Astrocyte of the spinal cord (primary cell): ENCODE measurements at regions not wholly inside any gene's neighbourhood (a gene's known extent, or its start where the extent isn't known, plus 50 kb on each side); places are given as distances from the start of the nearest gene placed in this dataset.

Experiments used
- DNase-seq: peaks from one replicate; pipeline ENCODE4 v3.0.0; 2011; ENCODE audit warnings: low read depth, low spot score
- H3K4me3 ChIP-seq: 2 replicates; pipeline ENCODE4 v1.5.1; 2011; ENCODE audit warnings: low read depth, mild to moderate bottlenecking, low read length, moderate library complexity
- in situ Hi-C: cut with HindIII; loops from 2 replicates; pipeline ENCODE4 v1.10.0; 2017; ENCODE audit warnings: low sequenced_read_pairs
- TF ChIP-seq, protein P1 (sequence below): IDR thresholded peaks from 2 replicates; pipeline ENCODE4 v1.5.1; 2012; ENCODE audit warnings: low read depth, mild to moderate bottlenecking, low read length, inconsistent platforms

DNA sequence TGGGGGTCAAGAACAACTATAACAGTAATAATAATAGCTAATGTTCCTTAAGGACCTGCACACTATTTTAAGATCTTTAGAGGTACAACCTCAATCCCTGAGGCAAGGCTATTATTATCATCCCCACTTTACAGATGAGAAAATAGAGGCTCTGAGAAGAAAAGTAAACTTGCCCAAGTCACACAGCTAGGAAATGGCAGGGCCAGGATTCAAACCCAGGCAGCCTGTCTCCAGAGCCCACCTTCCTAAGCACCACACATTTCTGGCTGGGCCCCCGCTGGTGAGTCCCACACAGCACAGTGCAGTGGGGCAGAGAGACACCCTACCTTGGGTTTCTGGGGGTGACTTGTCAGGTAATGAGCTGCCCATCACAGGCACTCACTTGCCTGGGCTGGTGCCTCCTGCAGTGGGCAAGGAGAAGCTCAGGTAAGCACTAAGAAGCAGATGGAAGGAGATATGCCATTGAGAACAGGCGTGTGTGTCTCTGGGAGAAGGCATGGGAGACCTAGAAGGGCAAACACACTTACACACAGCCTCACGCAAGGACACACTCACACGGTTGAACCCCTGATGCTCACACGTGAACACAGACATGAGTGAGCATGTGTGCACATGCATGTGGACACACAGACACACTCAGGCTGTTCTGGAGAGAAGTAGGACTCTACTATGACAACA is 104.4 kb upstream of the ZMIZ1 start:
- in situ Hi-C loops = no loop called here
- TF ChIP-seq, protein P1, sequence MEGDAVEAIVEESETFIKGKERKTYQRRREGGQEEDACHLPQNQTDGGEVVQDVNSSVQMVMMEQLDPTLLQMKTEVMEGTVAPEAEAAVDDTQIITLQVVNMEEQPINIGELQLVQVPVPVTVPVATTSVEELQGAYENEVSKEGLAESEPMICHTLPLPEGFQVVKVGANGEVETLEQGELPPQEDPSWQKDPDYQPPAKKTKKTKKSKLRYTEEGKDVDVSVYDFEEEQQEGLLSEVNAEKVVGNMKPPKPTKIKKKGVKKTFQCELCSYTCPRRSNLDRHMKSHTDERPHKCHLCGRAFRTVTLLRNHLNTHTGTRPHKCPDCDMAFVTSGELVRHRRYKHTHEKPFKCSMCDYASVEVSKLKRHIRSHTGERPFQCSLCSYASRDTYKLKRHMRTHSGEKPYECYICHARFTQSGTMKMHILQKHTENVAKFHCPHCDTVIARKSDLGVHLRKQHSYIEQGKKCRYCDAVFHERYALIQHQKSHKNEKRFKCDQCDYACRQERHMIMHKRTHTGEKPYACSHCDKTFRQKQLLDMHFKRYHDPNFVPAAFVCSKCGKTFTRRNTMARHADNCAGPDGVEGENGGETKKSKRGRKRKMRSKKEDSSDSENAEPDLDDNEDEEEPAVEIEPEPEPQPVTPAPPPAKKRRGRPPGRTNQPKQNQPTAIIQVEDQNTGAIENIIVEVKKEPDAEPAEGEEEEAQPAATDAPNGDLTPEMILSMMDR = no peak
- no peak overlapping the region for H3K4me3 ChIP-seq
- no peak for DNase-seq

DNA sequence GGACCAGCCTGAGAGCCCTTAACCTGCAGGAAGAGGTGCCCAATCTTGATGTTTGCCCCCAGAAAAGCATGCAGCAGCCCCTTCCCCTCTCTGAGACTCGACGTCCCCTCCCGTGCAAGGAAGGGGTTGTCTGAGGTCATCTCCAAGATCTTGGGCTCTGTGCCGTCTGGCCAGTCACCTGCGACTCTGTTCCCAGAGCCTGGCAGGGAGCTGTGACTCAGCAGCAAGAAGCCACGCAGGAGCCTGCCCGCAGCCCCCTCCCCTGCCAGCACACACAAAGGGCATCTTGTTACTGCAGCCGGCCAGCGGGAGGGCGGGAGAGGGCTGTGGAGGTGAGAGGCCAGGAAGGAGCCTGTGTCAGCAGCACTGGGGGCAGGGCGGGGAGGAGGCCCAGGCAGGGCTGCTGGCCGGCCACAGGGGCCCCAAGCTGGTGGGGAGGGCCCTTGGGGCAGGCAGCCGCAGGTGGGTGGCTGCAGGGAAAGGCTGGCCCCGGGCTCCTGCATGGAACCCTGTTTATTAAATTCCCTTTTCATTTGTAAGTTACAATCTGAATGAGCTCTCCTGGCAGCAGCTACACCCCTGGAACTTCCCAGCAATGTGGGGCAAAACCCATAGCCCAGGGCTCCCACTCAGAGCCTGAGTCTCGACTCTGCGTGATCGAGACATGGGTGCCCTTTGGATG is 103.7 kb upstream of the ZMIZ1 start:
- H3K4me3 ChIP-seq = no peak overlapping the region
- peak; percentile 85 for DNase-seq
- in situ Hi-C loops = no loop called here
- TF ChIP-seq, protein P1 = no peak

DNA sequence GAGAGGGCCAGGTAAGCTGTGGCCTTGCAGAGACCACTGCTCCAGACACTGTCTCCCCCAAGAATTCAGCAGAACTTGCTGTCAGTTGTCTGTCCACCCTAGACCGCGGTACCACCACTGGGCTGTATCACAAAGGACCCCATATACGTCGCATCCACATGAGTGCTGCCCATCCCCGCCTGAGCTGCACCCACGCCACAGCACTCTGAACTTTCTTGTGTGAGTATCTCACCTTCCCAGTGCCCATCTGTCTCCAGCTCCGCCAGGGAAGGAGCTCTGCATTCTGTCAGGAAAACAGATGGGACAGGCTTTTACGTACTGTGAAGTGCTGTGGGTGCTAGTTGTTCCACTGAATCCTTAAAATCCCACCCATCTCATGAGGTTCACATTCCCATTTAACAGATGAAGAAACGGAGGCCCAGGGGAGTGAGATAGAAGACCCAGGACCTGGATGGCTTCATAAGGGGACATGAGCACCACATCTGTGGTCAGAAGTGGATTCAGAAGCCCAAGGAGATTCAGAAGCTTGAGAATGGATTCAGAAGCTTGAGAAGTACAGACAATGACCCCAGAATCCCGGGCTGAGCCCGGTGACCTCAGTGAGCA is 102.5 kb upstream of the ZMIZ1 start:
- TF ChIP-seq, protein P1 = no peak
- in situ Hi-C loops = no loop called here
- DNase-seq = no peak
- no peak overlapping the region for H3K4me3 ChIP-seq

DNA sequence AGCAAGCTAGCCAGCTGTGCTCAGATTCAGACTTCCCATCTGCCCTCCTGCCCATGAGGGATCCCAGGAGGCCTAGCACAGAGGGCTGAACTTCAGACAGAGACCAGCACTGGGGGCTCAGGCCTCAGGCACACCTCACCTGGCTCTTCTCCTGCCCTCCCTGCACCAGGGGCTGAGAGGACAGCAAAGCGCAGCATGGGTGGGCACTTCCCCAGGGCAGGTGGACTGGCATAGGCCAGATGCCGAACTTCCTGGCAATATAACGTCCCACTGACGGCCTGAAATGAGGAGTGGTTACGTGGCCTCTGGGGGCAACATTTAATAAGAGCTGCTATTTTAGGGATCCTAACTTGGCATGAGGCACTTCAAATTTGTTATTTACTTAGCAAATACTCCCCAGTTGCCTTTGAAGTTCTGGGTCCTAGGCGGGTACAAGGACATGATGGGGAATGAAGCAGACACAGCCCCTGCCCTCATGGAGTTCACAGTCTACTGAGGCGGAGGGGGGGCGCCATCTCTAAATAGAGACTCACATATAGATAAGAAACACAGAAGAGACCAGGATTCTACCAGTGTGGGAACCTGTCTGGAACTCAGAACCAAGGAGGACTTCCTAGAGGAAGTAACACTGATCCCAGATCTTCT is 101.8 kb upstream of the ZMIZ1 start:
- H3K4me3 ChIP-seq = no peak overlapping the region
- no peak for DNase-seq
- TF ChIP-seq, protein P1 = no peak
- in situ Hi-C loops = no loop called here

DNA sequence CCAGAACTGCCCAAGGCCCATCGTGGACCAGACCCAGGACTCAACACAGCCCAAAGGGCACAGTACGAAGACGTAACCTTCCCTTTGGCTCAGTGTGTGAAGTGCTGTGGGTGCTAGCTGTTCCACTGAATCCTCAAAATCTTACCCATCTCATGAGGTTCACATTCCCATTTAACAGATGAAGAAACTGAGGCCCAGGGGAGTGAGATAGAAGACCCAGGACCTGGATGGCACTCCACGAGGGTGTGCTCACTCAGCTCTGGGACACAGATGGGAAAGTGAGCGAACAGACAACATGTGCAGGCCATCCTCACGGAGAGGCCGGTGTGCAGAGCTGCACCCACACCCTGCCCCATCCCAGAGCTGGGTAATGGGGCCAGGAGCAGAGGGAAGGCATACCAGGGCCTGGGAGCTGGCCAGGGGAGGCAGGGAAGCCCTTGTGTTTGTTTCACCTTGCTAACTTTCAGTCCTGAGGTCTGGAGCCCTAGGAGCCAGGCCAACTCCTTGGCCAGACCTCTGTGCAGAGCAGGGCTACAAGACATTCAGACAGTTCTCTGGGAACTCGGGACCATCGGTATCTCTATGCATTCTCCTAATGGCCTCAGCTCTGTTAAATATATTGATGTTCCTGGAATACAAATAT is 100.3 kb upstream of the ZMIZ1 start:
- TF ChIP-seq, protein P1 = no peak
- in situ Hi-C loops = no loop called here

DNA sequence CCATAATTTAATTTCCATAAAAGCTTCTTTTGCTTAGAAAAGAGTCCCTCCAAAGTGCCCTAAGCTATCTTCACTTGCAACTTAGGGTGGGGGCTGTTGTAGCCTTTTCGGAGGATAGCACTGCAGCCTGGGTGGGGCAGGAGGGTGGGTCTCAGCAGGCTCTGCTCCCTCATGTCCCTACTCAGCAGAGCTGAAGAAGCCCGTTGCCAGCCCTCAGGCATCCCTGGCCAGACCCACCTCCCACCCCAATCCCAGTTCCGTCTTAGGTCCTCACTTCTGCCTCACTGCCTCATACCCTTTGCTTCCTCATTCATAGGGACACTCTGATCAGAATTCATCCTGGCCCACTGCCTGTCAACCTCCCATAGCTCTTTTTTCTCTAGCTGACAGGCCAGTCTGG is 99.8 kb upstream of the ZMIZ1 start:
- TF ChIP-seq, protein P1 = no peak
- H3K4me3 ChIP-seq = no peak overlapping the region
- in situ Hi-C loops = no loop called here
- no peak for DNase-seq

More for the DNA sequence above, 100.3 kb upstream of the ZMIZ1 start:
- DNase-seq = no peak
- H3K4me3 ChIP-seq = no peak overlapping the region
